ENCODE measurements at regions not wholly inside any gene's neighbourhood (a gene's known extent, or its start where the extent isn't known, plus 50 kb on each side); places are given as distances from the start of the nearest gene placed in this dataset.

GRCh38 chr10:129386415-129387257 is 80.4 kb upstream of the MGMT start:
- Histone ChIP-seq H3K36me3 (ENCODE audit: control insufficient read depth, insufficient read depth, low read length) (no peaks in the 10 kb centered on the region), H3K9me1 (ENCODE audit: control insufficient read depth, insufficient read depth, low read length) (no peaks in the 10 kb centered on the region), H3K4me2 (ENCODE audit: insufficient read depth, low read length) (no peak overlapping the region), H3K9me3 (replicated peaks; ENCODE audit: control insufficient read depth, insufficient read depth, low read depth, low read length) (no peaks in the 10 kb centered on the region), H3K4me1 (replicated peaks in 1 of 2; ENCODE audit: control insufficient read depth in 2 of 2, insufficient read depth in 2 of 2, low read length in 2 of 2) (no peaks in the 10 kb centered on the region), H3K27me3 (ENCODE audit: control insufficient read depth in 2 of 2, insufficient read depth in 2 of 2, low read length in 2 of 2) (peaks cover 0 to 5% of the 10 kb centered on the region in 2 experiments; a peak in 1 of 5 replicates), H3K79me2 (ENCODE audit: control insufficient read depth, insufficient read depth, low read length) (no peaks in the 10 kb centered on the region), H3K4me3 (no peak overlapping the region), H4K20me1 (replicated peaks; ENCODE audit: control insufficient read depth, insufficient read depth, low read length) (no peaks in the 10 kb centered on the region), H3K9ac (ENCODE audit: insufficient read depth in 1 of 2, low read depth in 2 of 2, low read length in 2 of 2) (no peak overlapping the region), H2AFZ (ENCODE audit: low read depth, low read length) (no peak overlapping the region), H3K27ac (ENCODE audit: extremely low read depth, low read depth, low read length) (no peak overlapping the region)
- POLR2A ChIA-PET, result interaction anchor here (0.6 kb wide), 1 partner anchor 25 kb away, joined by 3 read pairs; no protein-coding TSS in a partner anchor
- TF ChIP-seq SMARCB1 (IDR thresholded peaks at IDR 0.05; ENCODE audit: insufficient read length, low read depth) (no peak), SIX5 (IDR thresholded peaks at IDR 0.05; ENCODE audit: borderline replicate concordance in 1 of 2, insufficient read depth in 1 of 2, low read depth in 1 of 2, low read length in 2 of 2) (no peak), SMARCA5 (IDR thresholded peaks at IDR 0.05) (no peak), ZKSCAN3 (CRISPR knock-in tag; IDR thresholded peaks at IDR 0.05) (no peak), TAF9B (IDR thresholded peaks at IDR 0.05; ENCODE audit: partially characterized antibody) (no peak), FOXO4 (CRISPR knock-in tag; IDR thresholded peaks at IDR 0.05) (no peak), ZNF77 (CRISPR knock-in tag; IDR thresholded peaks at IDR 0.05) (no peak), PYGO2 (tag; IDR thresholded peaks at IDR 0.05) (no peak), GATAD2B (IDR thresholded peaks at IDR 0.05; ENCODE audit: borderline replicate concordance) (no peak), ZNF644 (tag; IDR thresholded peaks at IDR 0.05; ENCODE audit: low read depth) (no peak), WHSC1 (IDR thresholded peaks at IDR 0.05; ENCODE audit: low read length) (no peak), ID3 (CRISPR knock-in tag; IDR thresholded peaks at IDR 0.05) (no peak), ID3 (tag; IDR thresholded peaks at IDR 0.05) (no peak), SPI1 (IDR thresholded peaks at IDR 0.05; ENCODE audit: borderline replicate concordance, low read depth, low read length) (no peak), ZNF75A (CRISPR knock-in tag; IDR thresholded peaks at IDR 0.05) (no peak), PHTF2 (CRISPR knock-in tag; IDR thresholded peaks at IDR 0.05) (no peak), C11orf30 (IDR thresholded peaks at IDR 0.05; ENCODE audit: low read depth) (no peak)
- TF ChIP-seq, protein P1, sequence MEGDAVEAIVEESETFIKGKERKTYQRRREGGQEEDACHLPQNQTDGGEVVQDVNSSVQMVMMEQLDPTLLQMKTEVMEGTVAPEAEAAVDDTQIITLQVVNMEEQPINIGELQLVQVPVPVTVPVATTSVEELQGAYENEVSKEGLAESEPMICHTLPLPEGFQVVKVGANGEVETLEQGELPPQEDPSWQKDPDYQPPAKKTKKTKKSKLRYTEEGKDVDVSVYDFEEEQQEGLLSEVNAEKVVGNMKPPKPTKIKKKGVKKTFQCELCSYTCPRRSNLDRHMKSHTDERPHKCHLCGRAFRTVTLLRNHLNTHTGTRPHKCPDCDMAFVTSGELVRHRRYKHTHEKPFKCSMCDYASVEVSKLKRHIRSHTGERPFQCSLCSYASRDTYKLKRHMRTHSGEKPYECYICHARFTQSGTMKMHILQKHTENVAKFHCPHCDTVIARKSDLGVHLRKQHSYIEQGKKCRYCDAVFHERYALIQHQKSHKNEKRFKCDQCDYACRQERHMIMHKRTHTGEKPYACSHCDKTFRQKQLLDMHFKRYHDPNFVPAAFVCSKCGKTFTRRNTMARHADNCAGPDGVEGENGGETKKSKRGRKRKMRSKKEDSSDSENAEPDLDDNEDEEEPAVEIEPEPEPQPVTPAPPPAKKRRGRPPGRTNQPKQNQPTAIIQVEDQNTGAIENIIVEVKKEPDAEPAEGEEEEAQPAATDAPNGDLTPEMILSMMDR (IDR thresholded peaks at IDR 0.05 in 2 of 3, conservative IDR thresholded peaks at IDR 0.05 in 1 of 3; ENCODE audit: insufficient read depth in 2 of 3, low read depth in 1 of 3, low read length in 3 of 3), result no peak
- DNase-seq (ENCODE audit: extremely low read depth in 1 of 4, low spot score in 3 of 4) (no peak), FAIRE-seq (no peak), ATAC-seq (no peak)
- in situ Hi-C loops (cut with MboI) (no loop called here), intact Hi-C loops (cut with micrococcal nuclease) (no loop called here)
- CTCF ChIA-PET (ENCODE audit: low intra/inter-chr PET ratio), result no interaction called here
- 2% methylated on average over 6 of the region's 6 CpGs for WGBS (ENCODE audit: insufficient coverage, low coverage, missing lambda C conversion rate)
- BruUV-seq (replicated peaks), result no TSS peak

Data from K562 (cell line).